Activated CD4-positive, alpha-beta T cell treated with anti-CD3 and anti-CD28 coated beads, Interleukin-2, amount 50 U/mL, for 1 hour (primary cell): ENCODE measurements at regions not wholly inside any gene's neighbourhood (a gene's known extent, or its start where the extent isn't known, plus 50 kb on each side); places are given as distances from the start of the nearest gene placed in this dataset.

Experiments
- DNase-seq: peaks from one replicate; pipeline ENCODE4 v3.0.0-alpha.2; 2020

GRCh38 chr10:78699971-78700370 is 368.8 kb upstream of the ZMIZ1 start:
- DNase-seq: no peak

- DNase-seq: no peak
These were observed 368.4 kb upstream of the ZMIZ1 start for GRCh38 chr10:78700413-78700812.

GRCh38 chr10:78700816-78701520 is 367.8 kb upstream of the ZMIZ1 start:
- no peak for DNase-seq

- no peak for DNase-seq
These were observed 366.6 kb upstream of the ZMIZ1 start for GRCh38 chr10:78702186-78702585.

GRCh38 chr10:78702876-78703275 is 365.9 kb upstream of the ZMIZ1 start:
- DNase-seq: no peak

- no peak for DNase-seq
These were observed 365.2 kb upstream of the ZMIZ1 start for GRCh38 chr10:78703593-78703992.

DNA sequence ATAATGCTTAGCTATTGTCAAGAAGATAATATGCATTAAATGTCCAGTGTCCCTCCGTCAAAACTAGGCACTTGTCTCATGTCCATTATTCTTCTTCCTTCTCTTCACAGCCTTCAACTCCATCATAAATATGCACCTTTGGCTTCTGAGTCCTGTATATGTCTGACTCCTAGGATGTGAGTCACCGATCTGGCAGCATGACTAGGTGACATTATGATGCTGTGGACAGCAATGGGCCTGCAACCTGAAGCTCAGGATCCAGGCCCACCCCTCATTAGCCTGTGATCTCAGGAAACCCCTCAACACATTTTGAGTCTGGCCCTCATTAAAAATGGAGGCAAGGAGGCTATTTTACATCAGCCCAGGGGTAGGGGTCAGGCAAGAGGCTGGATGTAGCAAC is 362.5 kb upstream of the ZMIZ1 start:
- no peak for DNase-seq

GRCh38 chr10:78706726-78707540 is 361.8 kb upstream of the ZMIZ1 start:
- no peak for DNase-seq

GRCh38 chr10:78707745-78708144 is 361.0 kb upstream of the ZMIZ1 start:
- no peak for DNase-seq

GRCh38 chr10:78712147-78712546 is 356.6 kb upstream of the ZMIZ1 start:
- DNase-seq: no peak

DNA sequence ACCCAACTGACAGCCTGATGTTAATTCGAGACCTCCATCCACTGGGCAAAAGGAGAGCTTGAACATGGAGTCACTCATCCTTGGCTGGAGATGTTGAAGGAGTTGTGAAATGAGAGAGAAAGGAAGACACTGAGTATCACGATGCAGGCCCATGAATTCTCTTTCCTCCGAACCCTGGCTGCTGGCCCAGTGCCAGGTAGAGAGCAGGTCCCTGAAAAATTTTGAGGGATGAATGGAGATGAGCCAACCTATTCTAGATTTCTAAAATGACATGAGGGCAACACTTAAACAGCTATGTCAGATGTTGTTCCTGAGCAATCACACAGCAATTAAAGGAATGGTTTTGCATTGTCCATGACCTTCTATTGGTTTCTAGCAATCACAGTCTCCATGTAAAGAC is 355.1 kb upstream of the ZMIZ1 start:
- DNase-seq: no peak

GRCh38 chr10:78714225-78714624 is 354.5 kb upstream of the ZMIZ1 start:
- no peak for DNase-seq

DNA sequence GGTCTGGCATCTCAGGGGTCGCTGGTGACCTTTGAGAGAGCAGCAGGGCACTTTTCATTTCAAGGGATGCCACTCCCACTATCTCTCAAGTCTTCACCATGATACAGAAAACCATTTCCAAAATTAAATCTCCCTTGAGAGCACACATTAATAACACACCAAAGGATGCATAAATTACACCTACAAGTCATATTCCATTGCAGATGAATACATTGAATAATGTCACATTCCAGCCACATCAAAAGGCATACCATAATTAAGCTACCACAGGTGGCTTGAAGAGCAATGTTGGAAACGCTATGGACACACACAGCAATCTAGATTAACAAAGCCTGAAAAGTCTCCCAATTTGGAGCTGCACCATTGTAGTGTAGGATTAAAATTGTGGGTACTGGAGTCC is 353.3 kb upstream of the ZMIZ1 start:
- DNase-seq: no peak

DNA sequence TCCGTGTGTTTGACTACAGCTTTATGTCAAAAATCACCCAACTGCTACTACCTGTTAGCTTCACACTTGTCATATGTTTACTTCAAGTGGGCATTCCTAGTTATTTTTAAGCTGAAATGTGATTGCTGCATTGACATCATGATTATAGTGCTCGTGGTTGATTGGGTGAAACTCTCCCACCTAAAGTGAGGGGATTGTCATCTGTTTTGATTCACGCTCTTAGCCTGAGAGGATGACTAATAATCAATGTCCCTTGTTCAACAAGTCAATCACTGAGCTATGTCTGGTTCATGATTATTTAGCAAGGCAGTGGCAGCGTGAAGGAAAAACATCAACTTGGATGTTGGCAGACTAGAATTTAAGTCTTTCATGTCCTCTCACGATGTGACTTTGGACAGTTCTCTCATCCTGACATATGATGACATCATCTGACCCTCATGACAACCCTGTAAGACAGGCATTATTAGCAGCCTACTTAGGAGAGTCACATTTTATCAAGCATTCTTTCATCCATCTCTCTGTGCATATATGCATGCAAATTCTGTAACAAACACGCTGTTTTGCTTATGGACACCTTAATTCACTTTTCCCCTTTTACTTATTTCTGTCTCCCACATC is 352.6 kb upstream of the ZMIZ1 start:
- no peak for DNase-seq

DNA sequence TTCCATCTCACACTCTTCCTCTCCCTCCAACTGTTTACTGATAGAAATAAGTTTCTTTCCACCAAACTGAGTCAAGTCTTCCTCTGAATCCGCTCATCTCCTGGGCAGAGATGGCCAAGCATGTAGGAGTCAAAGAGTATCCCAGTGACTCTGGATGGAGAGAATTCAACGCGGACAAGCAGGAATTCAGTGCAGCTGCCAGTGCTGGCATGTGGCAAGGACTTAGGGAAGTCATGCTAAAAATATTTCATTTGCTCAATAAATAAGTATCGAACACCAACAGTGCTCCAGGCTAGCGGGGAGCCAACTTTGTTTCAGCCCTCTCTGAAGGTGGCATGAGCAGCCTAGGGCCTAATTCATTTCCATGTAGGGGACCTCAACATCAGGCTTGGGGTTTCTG is 351.6 kb upstream of the ZMIZ1 start:
- DNase-seq: no peak

GRCh38 chr10:78718032-78718572 is 350.7 kb upstream of the ZMIZ1 start:
- no peak for DNase-seq

GRCh38 chr10:78719276-78719675 is 349.5 kb upstream of the ZMIZ1 start:
- no peak for DNase-seq

GRCh38 chr10:78720091-78720490 is 348.7 kb upstream of the ZMIZ1 start:
- DNase-seq: no peak

DNA sequence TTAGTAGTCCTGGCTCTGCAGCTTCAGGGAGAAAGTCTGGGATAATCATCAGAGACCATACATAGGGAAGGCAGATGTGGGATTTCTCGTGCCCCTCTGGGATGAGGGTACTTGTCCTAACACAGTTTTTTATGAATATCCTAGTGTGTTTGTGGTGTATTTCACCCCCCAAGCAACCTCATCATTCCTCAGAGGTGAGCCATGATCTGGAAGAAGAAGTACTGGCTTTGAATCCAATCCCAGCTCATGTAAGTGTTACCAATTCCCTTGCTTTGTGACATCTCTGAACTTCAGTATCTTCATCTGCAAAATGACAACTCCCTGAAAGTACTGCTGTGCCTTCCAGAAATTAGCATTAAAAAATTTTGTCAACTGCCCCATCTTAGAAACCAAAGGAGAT is 347.5 kb upstream of the ZMIZ1 start:
- DNase-seq: no peak

GRCh38 chr10:78724846-78725245 is 343.9 kb upstream of the ZMIZ1 start:
- no peak for DNase-seq

- DNase-seq: no peak
These were observed 342.6 kb upstream of the ZMIZ1 start for GRCh38 chr10:78726171-78726570.

DNA sequence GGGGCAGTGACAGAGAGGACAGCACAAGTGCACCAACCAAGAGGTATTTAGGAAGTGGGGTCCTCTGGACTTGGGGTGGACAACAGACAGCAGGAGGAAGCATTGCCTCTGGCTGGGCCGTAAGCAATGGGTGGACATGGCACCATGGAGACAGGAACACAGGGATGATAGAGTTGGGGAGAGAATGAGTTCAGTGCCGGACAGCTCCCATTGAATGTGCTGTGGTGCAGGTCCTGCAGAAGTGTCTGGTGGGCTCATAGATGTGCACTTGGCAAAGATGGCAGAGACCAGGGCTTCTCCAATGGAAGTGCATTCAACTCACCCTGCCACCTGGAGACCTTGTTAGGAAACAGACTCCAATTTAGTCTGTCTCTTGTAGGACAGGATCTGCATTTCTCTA is 341.5 kb upstream of the ZMIZ1 start:
- no peak for DNase-seq

DNA sequence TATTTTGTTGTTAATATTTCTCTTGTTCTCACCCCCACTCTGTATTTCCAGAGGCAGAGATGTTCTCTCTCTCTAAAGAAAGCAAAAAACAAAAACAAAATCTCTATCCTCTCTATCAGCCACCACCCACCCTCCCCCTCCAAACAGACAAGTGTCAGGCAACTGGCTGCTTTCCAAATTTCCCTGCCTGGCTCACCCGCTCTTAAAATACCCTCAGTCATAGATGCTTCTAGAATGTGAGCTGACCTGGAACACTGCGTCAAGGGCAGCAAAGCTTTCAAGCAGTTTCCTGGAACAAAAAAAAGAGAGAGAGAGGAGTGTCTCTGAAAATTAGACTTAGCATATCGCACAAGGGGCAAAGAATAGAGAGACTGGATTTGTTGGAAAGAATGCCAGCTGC is 341.0 kb upstream of the ZMIZ1 start:
- no peak for DNase-seq

DNA sequence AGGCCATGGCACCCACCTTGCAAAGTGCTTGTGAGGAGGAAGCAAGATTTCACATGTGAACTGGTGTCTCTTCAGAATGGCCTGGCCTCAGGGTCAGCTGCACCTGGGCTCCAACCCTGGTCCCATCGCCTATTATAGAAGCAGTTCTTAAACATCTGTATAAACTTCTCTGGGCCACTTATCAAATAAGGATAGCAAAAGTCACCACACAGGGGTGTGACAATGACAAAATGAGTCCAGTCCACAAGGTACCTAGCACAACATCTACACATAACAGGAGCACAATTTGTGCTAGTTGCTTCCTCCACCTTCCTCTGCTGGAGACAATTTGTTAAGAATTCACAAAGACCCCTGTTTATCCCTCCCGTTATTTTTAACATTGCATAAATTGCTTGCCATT is 340.6 kb upstream of the ZMIZ1 start:
- no peak for DNase-seq
